Tibial nerve (tissue), 4 donors: ENCODE measurements at regions not wholly inside any gene's neighbourhood (a gene's known extent, or its start where the extent isn't known, plus 50 kb on each side); places are given as distances from the start of the nearest gene placed in this dataset.

ENCODE experiments used
- DNase-seq, 2 donors: peaks; one replicate each; pipeline ENCODE4 v3.0.0-alpha.2; 2019; ENCODE audit warnings: low spot score in 2 of 2
- H3K27ac ChIP-seq, 4 donors: fragments of 200-600 bp; sonication (generic) in 3 of 4; one replicate each; pipeline ENCODE4 v1.5.1; 2017 to 2019; ENCODE audit warnings: mild to moderate bottlenecking in 1 of 4
- H3K27me3 ChIP-seq, 2 donors: fragments of 200-600 bp; sonication (generic) in 1 of 2; one replicate each; pipeline versions ENCODE4 v1.5.1 to v1.6.0; 2017 to 2019
- H3K36me3 ChIP-seq, 3 donors: fragments of 200-600 bp; sonication (generic); one replicate each; pipeline ENCODE4 v1.5.1; 2018 to 2019
- H3K4me1 ChIP-seq, 4 donors: fragments of 200-600 bp; sonication (generic) in 3 of 4; one replicate each; pipeline ENCODE4 v1.5.1; 2017 to 2019
- H3K4me3 ChIP-seq, 4 donors: fragments of 200-600 bp; sonication (generic) in 3 of 4; one replicate each; pipeline ENCODE4 v1.5.1; 2017 to 2019; ENCODE audit warnings: mild to moderate bottlenecking in 1 of 4, moderate library complexity in 1 of 4
- H3K9me3 ChIP-seq, 4 donors: fragments of 200-600 bp; sonication (generic) in 3 of 4; one replicate each; pipeline ENCODE4 v1.5.1; 2017 to 2019
- CTCF ChIP-seq, 5 experiments: fragments of 200-600 bp in 3 of 5; fragments of 450-650 bp in 2 of 5; sonication (generic) in 3 of 5; IDR thresholded peaks; one replicate each; pipeline ENCODE4 v1.5.1; 2016 to 2019; ENCODE audit warnings: antibody characterized with exemption in 5 of 5, mild to moderate bottlenecking in 3 of 5, moderate library complexity in 2 of 5
- EP300 ChIP-seq, 2 donors: sonication (generic); formaldehyde crosslinking; IDR thresholded peaks; one replicate each; pipeline ENCODE4 v1.6.1; 2017; ENCODE audit warnings: antibody characterized with exemption in 2 of 2, mild to moderate bottlenecking in 1 of 2
- POLR2A ChIP-seq, 2 donors: fragments of 450-650 bp; IDR thresholded peaks; one replicate each; pipeline ENCODE4 v1.6.1; 2017; ENCODE audit warnings: antibody characterized with exemption in 2 of 2, mild to moderate bottlenecking in 2 of 2, moderate library complexity in 2 of 2
- WGBS, 2 donors: methylation state at CpG; one replicate each; pipeline ENCODE4 v1.1.5; 2018; 5-methylcytosine and 5-hydroxymethylcytosine counted together

GRCh38 chr4:126172126-126172525, 857.4 kb downstream of the FAT4 start:
- no peaks in the 10 kb centered on the region for H3K4me1 ChIP-seq
- H3K27me3 ChIP-seq, result no peaks in the 10 kb centered on the region
- 79 to 83% methylated on average over 1 of the region's 1 CpG for WGBS, 2 donors
- no peaks in the 10 kb centered on the region for H3K9me3 ChIP-seq
- H3K4me3 ChIP-seq, result no peak overlapping the region
- H3K36me3 ChIP-seq, result no peaks in the 10 kb centered on the region
- TF ChIP-seq POLR2A (IDR thresholded peaks at IDR 0.05) (no peak), EP300 (IDR thresholded peaks at IDR 0.05) (no peak), CTCF (IDR thresholded peaks at IDR 0.05) (no peak)
- H3K27ac ChIP-seq, result no peak overlapping the region
- no peak for DNase-seq

GRCh38 chr4:126174627-126175026, 859.9 kb downstream of the FAT4 start:
- TF ChIP-seq CTCF (IDR thresholded peaks at IDR 0.05) (no peak), EP300 (IDR thresholded peaks at IDR 0.05) (no peak), POLR2A (IDR thresholded peaks at IDR 0.05) (no peak)
- no peaks in the 10 kb centered on the region for H3K9me3 ChIP-seq
- H3K27ac ChIP-seq, result no peak overlapping the region
- 92 to 96% methylated on average over 2 of the region's 2 CpGs for WGBS, 2 donors
- no peaks in the 10 kb centered on the region for H3K27me3 ChIP-seq
- DNase-seq, result no peak
- no peaks in the 10 kb centered on the region for H3K36me3 ChIP-seq
- no peaks in the 10 kb centered on the region for H3K4me1 ChIP-seq
- H3K4me3 ChIP-seq, result no peak overlapping the region

GRCh38 chr4:126180642-126181041, 865.9 kb downstream of the FAT4 start:
- no peaks in the 10 kb centered on the region for H3K27me3 ChIP-seq
- no peaks in the 10 kb centered on the region for H3K36me3 ChIP-seq
- H3K9me3 ChIP-seq, result no peaks in the 10 kb centered on the region
- TF ChIP-seq CTCF (IDR thresholded peaks at IDR 0.05) (no peak), EP300 (IDR thresholded peaks at IDR 0.05) (no peak), POLR2A (IDR thresholded peaks at IDR 0.05) (no peak)
- peaks cover 0 to 2% (median 0%) of the 10 kb centered on the region in 4 donors for H3K4me1 ChIP-seq
- no peak overlapping the region for H3K4me3 ChIP-seq
- H3K27ac ChIP-seq, result no peak overlapping the region
- DNase-seq, result no peak

GRCh38 chr4:126182336-126182735, 867.6 kb downstream of the FAT4 start:
- Histone ChIP-seq H3K4me1 (peaks cover 0 to 2% (median 0%) of the 10 kb centered on the region in 4 donors), H3K27ac (no peak overlapping the region), H3K27me3 (no peaks in the 10 kb centered on the region), H3K9me3 (no peaks in the 10 kb centered on the region), H3K36me3 (no peaks in the 10 kb centered on the region), H3K4me3 (no peak overlapping the region)
- TF ChIP-seq POLR2A (IDR thresholded peaks at IDR 0.05) (no peak), EP300 (IDR thresholded peaks at IDR 0.05) (no peak), CTCF (IDR thresholded peaks at IDR 0.05) (no peak)
- WGBS, 2 donors, result 71% methylated on average over 1 of the region's 1 CpG
- DNase-seq, result no peak

- Histone ChIP-seq H3K9me3 (no peaks in the 10 kb centered on the region), H3K27ac (no peak overlapping the region), H3K4me3 (no peak overlapping the region), H3K36me3 (no peaks in the 10 kb centered on the region), H3K4me1 (peaks cover 0 to 2% (median 0%) of the 10 kb centered on the region in 4 donors), H3K27me3 (no peaks in the 10 kb centered on the region)
- TF ChIP-seq EP300 (IDR thresholded peaks at IDR 0.05), result no peak
- TF ChIP-seq POLR2A (IDR thresholded peaks at IDR 0.05), result no peak
- TF ChIP-seq CTCF (IDR thresholded peaks at IDR 0.05), result no peak
- 85 to 93% methylated on average over 2 of the region's 2 CpGs for WGBS, 2 donors
- DNase-seq, result no peak
Measured at GRCh38 chr4:126182786-126183185, 868.0 kb downstream of the FAT4 start.
